SU-DHL-6 (cell line): ENCODE measurements at regions not wholly inside any gene's neighbourhood (a gene's known extent, or its start where the extent isn't known, plus 50 kb on each side); places are given as distances from the start of the nearest gene placed in this dataset.

ENCODE experiments used
- H2AFZ ChIP-seq: fragments of 200-600 bp; sonication (generic); 2 replicates; pipeline ENCODE4 v1.6.1; 2014; ENCODE audit warnings: low read depth, mild to moderate bottlenecking, moderate library complexity, mixed read lengths, antibody characterized with exemption, low read length; ENCODE audit not compliant: severe bottlenecking
- H3F3A ChIP-seq: fragments of 200-600 bp; shearing (Covaris generic); 2 replicates; pipeline ENCODE4 v1.6.0; 2016; ENCODE audit warnings: antibody characterized with exemption, mild to moderate bottlenecking; ENCODE audit not compliant: insufficient read depth
- H3K27ac ChIP-seq: fragments of 200-600 bp; sonication (generic); 2 replicates; pipeline ENCODE4 v1.5.1; 2016; ENCODE audit warnings: low read depth, mild to moderate bottlenecking, low read length, moderate library complexity, mixed read lengths
- H3K27me3 ChIP-seq: fragments of 200-600 bp; sonication (generic), shearing (Covaris generic); 2 replicates; pipeline ENCODE4 v1.6.0; 2014; ENCODE audit warnings: mild to moderate bottlenecking, low read length
- H3K36me3 ChIP-seq: fragments of 200-600 bp; sonication (generic); 2 replicates; pipeline ENCODE4 v1.6.1; 2014; ENCODE audit warnings: mild to moderate bottlenecking, low read length, mixed read lengths
- H3K4me2 ChIP-seq: fragments of 300-600, 200-600 bp; shearing (Covaris generic), sonication (generic); 2 replicates; pipeline ENCODE4 v1.6.0; 2014; ENCODE audit warnings: low read length, low read depth, mild to moderate bottlenecking; ENCODE audit not compliant: poor library complexity, severe bottlenecking
- H3K4me3 ChIP-seq: fragments of 200-600 bp; sonication (generic); 2 replicates; pipeline ENCODE4 v1.5.1; 2014; ENCODE audit warnings: antibody characterized with exemption, low read length, mild to moderate bottlenecking, mixed read lengths; ENCODE audit not compliant: insufficient read depth, poor library complexity, severe bottlenecking
- H3K79me2 ChIP-seq: fragments of 200-600 bp; sonication (generic); 2 replicates; pipeline ENCODE4 v1.6.1; 2014; ENCODE audit warnings: mild to moderate bottlenecking, low read length, moderate library complexity; ENCODE audit not compliant: insufficient read depth
- H3K9ac ChIP-seq: fragments of 200-600 bp; sonication (generic); 2 replicates; pipeline ENCODE4 v1.7.0; 2014; ENCODE audit warnings: mild to moderate bottlenecking, low read length
- H3K9me2 ChIP-seq: fragments of 200-600 bp; sonication (generic); replicated peaks from 2 replicates; pipeline ENCODE4 v1.6.1; 2014; ENCODE audit warnings: low read length; ENCODE audit not compliant: insufficient read depth
- H3K9me3 ChIP-seq: fragments of 200-600 bp; sonication (generic); 2 replicates; pipeline ENCODE4 v1.6.1; 2014; ENCODE audit warnings: low read length, mixed read lengths; ENCODE audit not compliant: insufficient read depth
- H4K20me1 ChIP-seq: fragments of 200-600 bp; sonication (generic); 2 replicates; pipeline ENCODE4 v1.6.1; 2014; ENCODE audit warnings: low read depth, mild to moderate bottlenecking, antibody characterized with exemption, low read length, moderate library complexity, mixed read lengths
- EZH2phosphoT487 ChIP-seq: fragments of 200-600 bp; sonication (generic), shearing (Covaris generic); conservative IDR thresholded peaks from 2 replicates; pipeline ENCODE4 v1.6.1; 2018; ENCODE audit warnings: mild to moderate bottlenecking, antibody characterized with exemption, low read length, moderate library complexity, mixed read lengths
- TF ChIP-seq, protein P1 (sequence below): fragments of 200-600 bp; sonication (generic); IDR thresholded peaks from one replicate; pipeline ENCODE4 v1.5.1; 2017; ENCODE audit warnings: antibody characterized with exemption, mild to moderate bottlenecking, low read length, moderate library complexity; ENCODE audit not compliant: insufficient read depth, poor library complexity, severe bottlenecking

DNA sequence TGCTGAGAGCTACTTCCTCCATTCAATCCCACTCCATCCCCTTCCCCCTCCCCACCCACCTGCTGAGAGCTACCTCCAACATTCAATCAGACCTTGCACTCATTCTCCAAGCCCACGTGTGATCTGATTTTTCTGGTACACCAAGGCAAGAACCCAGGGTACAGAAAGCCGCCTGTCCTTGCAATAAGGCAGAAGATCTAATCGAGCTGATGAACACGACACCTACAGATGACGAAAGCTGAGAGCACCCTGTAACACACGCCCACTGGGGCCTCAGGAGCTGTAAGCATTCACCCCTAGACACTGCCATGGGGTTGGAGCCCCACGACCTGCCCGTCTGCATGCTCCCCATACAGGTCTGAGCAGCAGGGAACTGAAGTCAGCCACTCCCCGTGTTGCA is 58.3 kb downstream of the TRIML1 start:
- no peak overlapping the region for H3K4me2 ChIP-seq
- no peaks in the 10 kb centered on the region for H3K36me3 ChIP-seq
- H3K27ac ChIP-seq = no peak overlapping the region
- H3K9ac ChIP-seq = no peak overlapping the region
- H3F3A ChIP-seq = no peaks in the 10 kb centered on the region
- H4K20me1 ChIP-seq = no peaks in the 10 kb centered on the region
- H3K79me2 ChIP-seq = no peaks in the 10 kb centered on the region
- no peak overlapping the region for H3K4me3 ChIP-seq
- no peak overlapping the region for H2AFZ ChIP-seq
- TF ChIP-seq, protein P1, sequence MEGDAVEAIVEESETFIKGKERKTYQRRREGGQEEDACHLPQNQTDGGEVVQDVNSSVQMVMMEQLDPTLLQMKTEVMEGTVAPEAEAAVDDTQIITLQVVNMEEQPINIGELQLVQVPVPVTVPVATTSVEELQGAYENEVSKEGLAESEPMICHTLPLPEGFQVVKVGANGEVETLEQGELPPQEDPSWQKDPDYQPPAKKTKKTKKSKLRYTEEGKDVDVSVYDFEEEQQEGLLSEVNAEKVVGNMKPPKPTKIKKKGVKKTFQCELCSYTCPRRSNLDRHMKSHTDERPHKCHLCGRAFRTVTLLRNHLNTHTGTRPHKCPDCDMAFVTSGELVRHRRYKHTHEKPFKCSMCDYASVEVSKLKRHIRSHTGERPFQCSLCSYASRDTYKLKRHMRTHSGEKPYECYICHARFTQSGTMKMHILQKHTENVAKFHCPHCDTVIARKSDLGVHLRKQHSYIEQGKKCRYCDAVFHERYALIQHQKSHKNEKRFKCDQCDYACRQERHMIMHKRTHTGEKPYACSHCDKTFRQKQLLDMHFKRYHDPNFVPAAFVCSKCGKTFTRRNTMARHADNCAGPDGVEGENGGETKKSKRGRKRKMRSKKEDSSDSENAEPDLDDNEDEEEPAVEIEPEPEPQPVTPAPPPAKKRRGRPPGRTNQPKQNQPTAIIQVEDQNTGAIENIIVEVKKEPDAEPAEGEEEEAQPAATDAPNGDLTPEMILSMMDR = no peak
- no peak for TF ChIP-seq EZH2phosphoT487
- no peaks in the 10 kb centered on the region for H3K27me3 ChIP-seq
- no peaks in the 10 kb centered on the region for H3K9me2 ChIP-seq
- H3K9me3 ChIP-seq = no peaks in the 10 kb centered on the region

DNA sequence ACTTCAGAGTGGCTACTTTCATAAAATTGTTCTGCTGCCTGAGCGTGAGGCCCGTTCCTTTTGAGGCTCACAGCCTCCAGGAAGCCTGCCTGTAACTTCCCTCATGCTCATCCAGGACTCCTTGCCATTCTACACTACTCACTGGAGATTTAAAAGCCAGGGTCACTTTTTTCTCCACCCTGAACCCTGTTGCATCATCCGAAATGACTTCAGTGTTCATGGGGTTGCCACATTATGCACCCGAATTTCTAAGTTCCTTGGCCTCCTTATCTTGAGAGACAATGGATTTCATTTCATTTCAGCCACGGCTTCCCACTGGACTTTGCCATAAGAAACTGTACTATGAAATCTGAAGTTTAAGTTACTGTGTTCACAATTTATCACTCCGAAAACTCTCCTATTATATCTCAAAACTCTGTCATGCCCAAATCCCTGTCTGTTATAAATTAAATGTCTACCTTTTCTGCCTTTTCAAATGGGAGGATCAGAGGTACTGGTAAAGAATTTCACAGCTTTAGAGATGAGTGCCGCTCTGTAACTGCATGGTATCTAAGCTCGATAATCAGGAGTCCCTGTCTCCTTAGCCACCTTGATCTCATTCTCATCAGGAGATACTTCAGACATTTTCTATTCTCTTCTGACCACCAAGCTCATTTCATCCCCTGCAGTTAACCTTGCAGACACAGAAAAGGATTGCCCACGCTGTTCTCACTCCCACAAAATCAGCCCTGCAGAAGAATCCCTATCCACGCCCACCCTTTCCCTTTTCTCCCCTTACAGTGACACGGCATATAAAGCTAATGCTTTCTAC is 59.9 kb downstream of the TRIML1 start:
- TF ChIP-seq, protein P1 = no peak
- no peak for TF ChIP-seq EZH2phosphoT487
- Histone ChIP-seq H3K9me2 (no peaks in the 10 kb centered on the region), H3K9ac (no peak overlapping the region), H3K36me3 (no peaks in the 10 kb centered on the region), H3F3A (no peaks in the 10 kb centered on the region), H4K20me1 (no peaks in the 10 kb centered on the region), H3K4me2 (no peak overlapping the region), H3K9me3 (no peaks in the 10 kb centered on the region), H2AFZ (no peak overlapping the region), H3K27ac (no peak overlapping the region), H3K27me3 (no peaks in the 10 kb centered on the region), H3K79me2 (no peaks in the 10 kb centered on the region), H3K4me3 (no peak overlapping the region)

DNA sequence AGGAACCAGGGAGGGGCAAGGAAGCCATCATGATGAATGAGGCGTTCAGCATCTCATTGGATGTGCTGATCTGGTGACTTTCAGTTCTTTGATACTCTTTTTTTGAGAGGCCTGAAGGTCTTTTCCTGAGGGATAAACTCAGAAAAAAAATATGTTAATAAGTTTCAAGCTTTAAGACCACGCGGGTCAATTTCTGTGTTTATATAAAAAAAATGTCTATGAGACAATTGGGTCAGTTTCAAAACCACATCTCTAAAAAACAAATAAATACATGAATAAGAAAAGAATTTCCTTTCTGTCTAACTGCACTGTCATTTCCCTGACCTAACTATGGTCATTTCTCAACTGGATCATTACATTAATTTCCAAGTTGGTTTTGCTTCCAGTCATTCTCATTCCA is 62.6 kb downstream of the TRIML1 start:
- H3K9me3 ChIP-seq = no peaks in the 10 kb centered on the region
- no peak overlapping the region for H3K9ac ChIP-seq
- H3K27me3 ChIP-seq = no peaks in the 10 kb centered on the region
- no peak overlapping the region for H3K4me2 ChIP-seq
- H3K36me3 ChIP-seq = no peaks in the 10 kb centered on the region
- H3K9me2 ChIP-seq = no peaks in the 10 kb centered on the region
- H4K20me1 ChIP-seq = no peaks in the 10 kb centered on the region
- no peaks in the 10 kb centered on the region for H3K79me2 ChIP-seq
- no peaks in the 10 kb centered on the region for H3F3A ChIP-seq
- no peak overlapping the region for H3K27ac ChIP-seq
- no peak for TF ChIP-seq EZH2phosphoT487
- TF ChIP-seq, protein P1 = no peak
- no peak overlapping the region for H2AFZ ChIP-seq
- no peak overlapping the region for H3K4me3 ChIP-seq
